Erythroblast (primary cell): ENCODE measurements at regions not wholly inside any gene's neighbourhood (a gene's known extent, or its start where the extent isn't known, plus 50 kb on each side); places are given as distances from the start of the nearest gene placed in this dataset.

Source experiments
- GATA1 ChIP-seq: IDR thresholded peaks from 2 replicates; pipeline ENCODE4 v1.6.1; 2011; ENCODE audit warnings: low read depth, mild to moderate bottlenecking, control low read depth, low read length, moderate library complexity
- POLR2A ChIP-seq: IDR thresholded peaks from 2 replicates; pipeline ENCODE4 v1.6.1; 2011; ENCODE audit warnings: mild to moderate bottlenecking, low read length

GRCh38 chr6:169965239-169965638, 213.8 kb downstream of the ERMARD start:
- TF ChIP-seq POLR2A, result no peak
- no peak for TF ChIP-seq GATA1
